HG03439 (cell line): ENCODE measurements at regions not wholly inside any gene's neighbourhood (a gene's known extent, or its start where the extent isn't known, plus 50 kb on each side); places are given as distances from the start of the nearest gene placed in this dataset.
"Not testable (repeated sequence)": the region's sequence is repeated elsewhere in the genome, so short reads cannot be mapped to it uniquely, and the experiment has no call there.

Experiments
- ATAC-seq: cut with Tn5 transposase; IDR thresholded peaks from one replicate; pipeline ENCODE4 v1.9.1; 2021; ENCODE audit warnings: mild to moderate bottlenecking, moderate library complexity; ENCODE audit not compliant: unreplicated experiment

DNA sequence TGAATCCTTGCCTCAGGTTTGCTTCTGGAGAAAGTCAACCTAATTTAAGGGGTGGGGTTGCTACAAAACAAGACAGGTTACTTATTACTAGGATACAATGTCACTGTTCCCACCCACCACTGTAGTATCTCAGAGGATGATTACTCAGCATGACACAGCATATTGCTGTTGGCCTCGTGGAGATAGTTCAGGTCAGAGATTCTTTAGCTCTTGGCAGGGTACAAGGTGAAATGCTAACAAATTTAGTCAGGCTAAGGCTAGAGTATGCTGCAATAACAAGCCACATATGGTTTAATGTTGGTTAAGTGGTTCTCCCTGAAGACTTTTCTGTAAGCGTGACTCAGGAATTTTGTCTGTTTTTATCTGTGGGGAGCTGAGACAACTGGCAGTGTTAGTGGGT is 161.8 kb downstream of the EDEM1 start:
- ATAC-seq: no peak

DNA sequence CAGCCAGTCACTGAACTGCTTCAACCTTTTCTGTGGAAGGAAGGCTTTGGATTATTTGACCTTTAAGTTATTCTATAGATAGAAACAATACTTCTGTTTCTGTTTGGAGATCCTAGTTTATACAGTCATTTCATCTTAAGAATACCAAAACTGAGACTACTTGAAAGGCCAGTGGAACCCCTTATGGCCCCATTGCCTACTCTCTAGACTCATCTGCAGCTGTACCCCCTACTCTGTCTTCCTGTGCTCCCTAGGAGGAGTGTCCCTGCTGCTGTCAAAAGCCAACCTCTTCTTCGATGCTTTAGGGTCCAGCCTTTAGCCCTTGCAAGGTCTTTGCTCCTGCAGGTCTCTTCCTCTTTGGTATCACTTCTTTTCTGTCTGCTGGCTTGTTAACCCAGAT is 169.6 kb downstream of the EDEM1 start:
- ATAC-seq: no peak

DNA sequence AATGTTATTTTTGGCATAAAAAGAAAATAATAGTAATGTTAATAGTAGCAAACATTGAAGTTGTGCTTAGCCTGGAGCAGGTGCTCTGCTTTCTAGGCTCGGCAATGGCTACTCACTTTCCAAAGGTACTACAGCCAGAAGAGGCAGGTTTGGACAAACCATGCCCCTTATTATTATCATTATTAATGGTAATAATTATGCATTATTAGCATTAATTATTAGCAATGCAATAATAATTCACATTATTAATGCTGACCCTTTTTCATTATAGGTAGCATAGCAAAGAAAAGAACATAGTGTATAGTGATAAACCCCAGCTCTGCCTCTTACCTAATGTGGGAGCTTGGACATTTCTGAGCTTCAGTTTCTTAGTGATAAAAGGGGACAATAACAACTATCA is 171.4 kb downstream of the EDEM1 start:
- no peak for ATAC-seq

DNA sequence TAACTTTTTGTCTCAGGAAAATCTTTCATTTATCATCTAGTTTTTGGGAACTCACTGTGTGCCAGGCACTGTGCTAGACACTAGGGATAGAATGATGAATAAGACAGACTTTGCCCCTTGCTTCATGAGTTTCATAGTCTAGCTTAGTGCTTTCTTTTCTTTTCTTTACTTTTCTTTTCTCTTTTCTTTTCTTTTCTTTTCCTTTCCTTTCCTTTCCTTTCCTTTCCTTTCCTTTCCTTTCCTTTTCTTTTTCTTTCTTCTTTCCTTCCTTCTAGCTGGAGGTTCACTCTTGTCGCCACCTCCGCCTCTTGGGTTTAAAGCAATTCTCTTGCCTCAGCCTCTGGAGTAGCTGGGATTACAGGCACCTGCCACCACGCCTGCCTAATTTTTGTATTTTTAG is 172.9 kb downstream of the EDEM1 start:
- ATAC-seq: no peak

DNA sequence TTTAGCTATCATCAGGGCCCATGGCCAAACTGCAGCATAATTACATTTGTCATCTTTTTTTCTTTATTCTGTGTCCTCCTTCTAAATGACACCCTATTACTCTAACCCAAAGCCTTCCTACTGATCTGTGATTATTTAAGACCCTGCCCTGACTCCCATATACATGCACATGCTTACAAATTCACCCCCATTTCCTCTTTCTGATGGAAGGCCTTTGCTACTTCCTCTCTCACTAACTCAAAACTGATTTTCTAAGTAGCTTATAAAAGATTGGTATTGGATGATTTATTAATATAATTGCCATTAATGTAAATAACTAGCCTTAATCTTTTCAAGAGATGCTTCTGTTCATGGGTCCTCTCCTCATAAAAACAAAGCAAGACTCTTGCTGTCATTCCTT is 179.2 kb downstream of the EDEM1 start:
- ATAC-seq: no peak

DNA sequence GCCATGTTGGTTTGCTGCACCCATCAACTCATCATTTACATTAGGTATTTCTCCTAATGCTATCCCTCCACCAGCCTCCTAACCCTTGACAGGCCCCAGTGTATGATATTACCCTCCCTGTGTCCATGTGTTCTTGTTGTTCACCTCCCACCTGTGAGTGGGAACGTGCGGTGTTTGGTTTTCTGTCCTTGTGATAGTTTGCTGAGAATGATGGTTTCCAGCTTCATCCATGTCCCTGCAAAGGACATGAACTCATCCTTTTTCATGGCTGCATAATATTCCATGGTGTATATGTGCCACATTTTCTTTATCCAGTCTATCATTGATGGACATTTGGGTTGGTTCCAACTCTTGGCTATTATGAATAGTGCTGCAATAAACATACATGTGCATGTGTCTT is 184.0 kb downstream of the EDEM1 start:
- ATAC-seq: not testable (repeated sequence)

DNA sequence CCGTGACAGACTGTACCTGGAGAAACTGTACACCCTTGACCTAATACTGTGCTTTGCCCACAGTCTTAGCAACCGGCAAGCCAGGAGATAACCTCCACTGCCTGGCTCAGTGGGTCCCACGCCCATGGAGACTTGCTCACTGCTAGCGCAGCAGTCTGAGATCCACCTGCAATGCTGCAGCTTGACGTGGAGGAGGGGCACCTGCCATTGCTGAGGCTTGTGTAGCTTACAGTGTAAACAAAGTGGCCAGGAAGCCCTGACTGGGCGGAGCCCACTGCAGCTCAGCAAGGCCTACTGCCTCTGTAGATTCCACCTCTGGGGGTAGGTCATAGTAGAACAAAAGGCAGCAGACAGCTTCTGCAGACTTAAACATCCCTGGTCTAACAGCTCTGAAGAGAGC is 189.3 kb downstream of the EDEM1 start:
- ATAC-seq: no peak

DNA sequence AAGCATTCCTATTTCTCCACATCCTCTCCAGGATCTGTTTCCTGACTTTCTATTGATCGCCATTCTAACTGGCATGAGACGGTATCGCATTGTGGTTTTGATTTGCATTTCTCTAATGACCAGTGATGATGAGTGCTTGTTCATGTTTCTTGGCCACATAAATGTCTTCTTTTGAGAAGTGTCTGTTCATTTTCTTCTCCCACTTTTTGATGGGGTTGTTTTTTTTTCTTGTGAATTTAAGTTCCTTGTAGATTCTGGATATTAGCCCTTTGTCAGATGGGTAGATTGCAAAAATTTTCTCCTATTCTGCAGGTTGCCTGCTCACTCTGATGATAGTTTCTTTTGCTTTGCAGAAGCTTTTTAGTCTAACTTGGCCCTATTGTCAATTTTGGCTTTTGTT is 191.8 kb downstream of the EDEM1 start:
- ATAC-seq: not testable (repeated sequence)

DNA sequence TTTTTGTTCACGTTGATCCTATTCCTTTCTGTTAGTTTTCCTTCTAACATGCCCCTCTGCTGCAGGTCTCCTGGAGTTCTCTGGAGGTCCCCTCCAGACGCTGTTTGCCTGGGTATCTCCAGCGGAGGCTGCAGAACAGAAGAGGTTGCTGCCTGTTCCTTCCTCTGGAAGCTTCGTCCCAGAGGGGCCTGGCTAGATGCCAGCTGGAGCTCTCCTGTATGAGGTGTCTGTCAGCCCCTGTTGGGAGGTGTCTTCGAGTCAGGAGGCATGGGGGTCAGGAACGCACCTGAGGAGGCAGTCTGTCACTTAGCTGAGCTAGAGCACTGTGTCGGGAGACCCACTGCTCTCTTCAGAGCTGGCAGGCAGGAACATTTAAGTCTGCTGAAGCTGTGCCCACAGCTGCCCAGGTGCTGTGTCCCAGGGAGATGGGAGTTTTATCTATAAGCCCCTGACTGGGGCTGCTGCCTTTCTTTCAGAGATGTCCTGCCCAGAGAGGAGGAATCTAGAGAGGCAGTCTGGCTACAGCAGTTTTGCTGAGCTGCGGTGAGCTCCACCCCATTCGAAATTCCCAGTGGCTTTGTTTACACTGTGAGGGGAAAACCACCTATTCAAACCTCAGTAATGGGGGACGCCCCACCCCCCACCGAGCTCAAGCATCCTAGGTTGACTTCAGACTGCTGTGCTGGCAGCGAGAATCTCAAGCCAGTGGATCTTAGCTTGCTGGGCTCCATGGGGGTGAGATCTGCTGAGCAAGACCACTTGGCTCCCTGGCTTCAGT is 196.2 kb downstream of the EDEM1 start:
- not testable (repeated sequence) for ATAC-seq

DNA sequence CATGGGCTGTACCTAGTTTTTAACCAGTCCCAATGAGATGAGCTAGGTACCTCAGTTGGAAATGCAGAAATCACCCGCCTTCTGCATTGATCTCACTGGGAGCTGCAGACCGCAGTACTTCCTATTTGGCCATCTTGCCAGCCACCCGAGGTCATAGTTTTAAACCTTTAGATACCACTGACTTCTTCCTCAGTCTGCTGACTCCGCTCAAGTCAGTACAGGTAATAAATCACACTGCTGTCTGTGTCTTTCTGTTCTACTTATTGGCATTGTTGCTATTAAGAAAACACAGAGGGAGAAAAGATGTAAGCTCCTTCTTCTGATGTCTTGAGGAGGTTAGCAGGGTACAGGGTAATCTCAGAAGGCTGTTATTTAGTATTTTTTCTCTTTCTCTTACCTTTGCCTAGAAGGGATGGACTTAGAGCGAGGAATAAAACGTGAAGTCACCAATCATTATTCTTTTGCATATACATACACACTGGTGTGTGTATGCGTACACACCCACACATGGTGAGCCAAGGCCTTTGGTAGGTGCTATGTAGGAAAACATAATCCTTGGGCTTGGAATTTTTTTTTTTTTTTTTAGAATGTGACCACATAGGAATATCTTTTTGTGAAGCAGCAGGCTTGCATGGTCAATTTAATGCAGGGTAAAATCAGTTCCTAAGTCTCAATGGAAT is 197.2 kb downstream of the EDEM1 start:
- ATAC-seq: no peak

DNA sequence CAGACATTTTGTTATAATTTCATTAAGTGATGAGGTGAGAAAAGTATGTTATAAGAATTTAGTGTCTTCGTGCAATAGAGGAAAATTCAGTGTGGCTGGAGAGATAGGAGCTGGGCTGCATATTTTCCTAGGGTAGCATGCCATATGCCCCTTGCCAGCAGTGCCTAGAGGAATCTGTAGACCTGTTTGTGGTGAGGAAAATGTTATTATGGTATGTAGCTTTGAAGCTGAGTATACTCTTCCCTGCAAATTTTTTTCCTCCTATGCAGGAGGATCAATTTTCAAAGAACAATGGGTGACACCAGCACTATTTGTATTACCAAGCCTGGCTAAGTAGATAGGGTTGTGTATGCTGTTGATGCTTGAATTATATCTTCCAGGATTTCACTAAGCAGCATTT is 200.6 kb downstream of the EDEM1 start:
- no peak for ATAC-seq

DNA sequence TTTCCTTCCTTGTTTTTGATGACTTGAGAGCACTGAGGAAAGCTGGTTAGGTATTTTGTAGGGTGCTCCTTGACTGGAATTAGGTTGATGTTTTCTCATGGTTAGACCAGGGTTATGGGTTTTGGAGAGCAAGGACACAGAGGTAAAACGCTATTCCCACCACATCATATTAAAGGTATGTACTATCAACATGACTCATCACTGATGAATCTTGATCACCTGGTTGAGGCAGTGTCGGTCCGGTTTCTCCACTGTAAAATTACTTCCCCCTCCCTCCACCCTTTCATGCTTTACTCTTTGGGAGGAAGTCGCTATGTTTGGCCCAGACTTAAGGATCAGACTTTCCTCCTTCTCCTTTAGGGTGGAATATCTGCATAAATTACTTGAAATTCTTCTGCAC is 201.6 kb downstream of the EDEM1 start:
- no peak for ATAC-seq

DNA sequence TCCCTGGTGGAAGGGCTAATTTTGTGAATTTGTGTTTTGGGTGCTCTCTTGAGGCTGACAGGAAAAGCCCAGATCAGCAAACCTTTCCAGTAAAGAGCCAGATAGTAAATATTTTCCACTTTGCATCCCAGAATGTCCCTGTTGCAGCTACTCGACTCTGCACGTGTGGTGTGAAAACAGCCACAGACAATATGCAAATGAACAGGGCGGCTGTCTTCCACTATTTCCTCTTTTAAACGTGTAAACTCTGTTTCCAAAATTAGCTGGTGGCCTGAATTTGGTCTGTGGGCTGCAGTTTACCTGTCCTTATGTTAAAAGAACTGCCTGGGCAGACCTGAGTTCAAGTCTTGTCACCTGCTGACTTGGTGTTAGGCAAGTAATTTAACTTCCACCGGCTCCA is 202.7 kb downstream of the EDEM1 start:
- no peak for ATAC-seq

DNA sequence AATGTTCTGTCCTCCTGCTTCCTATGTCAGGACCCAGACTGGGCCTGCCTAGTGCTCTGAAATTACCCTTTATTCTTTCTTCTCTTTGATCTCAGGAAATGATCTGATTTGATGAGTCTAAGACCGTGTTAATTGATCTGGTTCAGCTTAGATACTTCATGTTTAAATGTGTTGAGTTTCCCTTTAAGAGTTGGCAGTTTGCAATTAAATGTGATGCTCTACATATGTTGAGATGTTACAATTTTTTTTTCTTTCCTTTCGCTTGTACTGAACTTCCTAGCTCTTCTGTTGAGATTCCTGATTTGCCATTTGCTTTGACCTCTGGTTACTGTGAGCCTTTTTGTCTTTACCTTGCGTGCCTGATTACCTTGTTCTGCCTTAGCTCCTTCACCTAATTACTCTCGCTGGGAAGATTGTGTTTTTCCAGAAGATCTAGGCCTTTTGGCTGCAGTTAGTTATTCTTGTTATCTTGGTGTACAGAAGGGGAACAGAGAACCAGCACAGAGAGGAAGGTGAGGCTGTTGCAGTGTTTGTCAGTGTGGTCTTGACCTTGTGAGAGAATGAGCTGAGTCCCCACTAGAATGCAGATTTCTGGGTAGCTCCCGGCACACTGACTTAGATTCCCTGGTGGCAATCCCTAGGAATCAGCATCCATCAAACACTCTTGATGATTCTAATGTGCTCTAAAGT is 203.6 kb downstream of the EDEM1 start:
- ATAC-seq: no peak

DNA sequence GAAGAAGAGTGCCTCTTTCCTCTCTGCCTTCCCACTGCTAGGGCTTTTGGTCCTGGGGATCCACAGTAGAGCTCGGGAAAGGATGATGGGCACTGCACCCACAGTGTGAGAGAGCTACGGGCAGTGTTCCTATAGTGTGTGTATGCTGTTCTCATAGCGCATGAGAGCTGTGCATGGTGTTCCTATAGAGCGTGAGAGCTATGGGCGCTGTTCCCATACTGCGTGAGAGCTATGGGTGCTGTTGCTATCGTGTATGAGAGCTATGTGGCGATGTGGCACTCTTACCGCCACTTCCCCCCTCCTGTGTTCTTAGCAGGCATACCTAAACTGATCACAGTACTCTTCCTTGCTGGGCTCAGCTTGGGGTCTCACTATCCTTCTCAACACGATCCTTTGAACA is 213.5 kb downstream of the EDEM1 start:
- ATAC-seq: no peak

DNA sequence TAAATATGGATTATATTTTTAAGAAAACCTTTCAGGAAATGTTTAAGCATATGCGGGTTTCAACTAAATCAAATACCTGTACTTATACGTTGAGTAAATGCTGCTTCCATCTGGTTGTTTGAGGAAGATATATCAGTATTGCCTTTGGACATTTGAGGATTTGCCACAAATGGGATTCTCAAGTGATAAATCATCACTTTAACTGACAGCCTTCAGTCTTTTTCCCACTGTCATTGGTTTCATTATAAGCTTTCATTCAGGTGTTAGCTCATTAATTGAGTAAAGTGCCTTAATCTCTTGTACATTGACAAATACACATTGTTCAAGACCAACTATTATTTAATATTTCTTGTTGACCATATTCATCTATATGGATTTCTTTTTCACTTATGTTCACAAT is 217.2 kb downstream of the EDEM1 start:
- no peak for ATAC-seq

DNA sequence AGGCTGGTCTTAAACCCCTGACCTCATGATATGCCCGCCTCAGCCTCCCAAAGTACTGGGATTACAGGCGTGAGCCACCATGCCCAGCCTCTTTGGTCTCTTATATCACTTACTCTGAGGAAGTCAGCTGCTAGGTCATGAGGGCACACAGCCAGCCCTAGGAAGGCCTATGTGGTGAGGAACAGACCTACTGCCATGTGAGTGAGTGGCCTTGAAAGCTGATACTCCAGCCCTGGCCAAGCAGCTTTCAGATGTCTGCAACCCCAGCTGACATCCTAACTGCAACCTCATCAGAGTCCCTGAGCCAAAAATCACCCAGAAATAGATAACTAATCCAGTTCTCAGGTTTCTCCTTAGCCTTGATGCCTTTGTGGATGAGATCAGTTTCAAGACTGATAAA is 224.3 kb downstream of the EDEM1 start:
- no peak for ATAC-seq

DNA sequence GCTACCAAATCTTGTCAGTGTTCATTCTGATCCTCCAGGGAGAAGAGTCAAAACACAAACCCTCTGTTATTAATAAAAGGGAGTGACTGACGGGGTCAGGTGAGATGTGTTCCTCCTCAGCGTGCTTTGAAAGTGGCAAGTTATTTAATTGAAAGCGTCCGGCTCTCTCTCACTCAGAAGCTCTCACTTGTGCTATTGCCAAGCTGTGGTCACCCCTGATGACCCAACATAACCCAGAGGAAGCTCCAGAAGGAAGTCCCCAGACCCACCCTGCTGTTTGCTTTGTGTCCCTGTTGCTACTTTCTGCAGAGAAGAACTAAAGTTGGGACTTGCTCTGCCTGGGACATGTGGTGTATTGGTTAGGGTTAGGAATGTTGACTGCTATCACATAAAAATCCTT is 235.6 kb downstream of the EDEM1 start:
- no peak for ATAC-seq

DNA sequence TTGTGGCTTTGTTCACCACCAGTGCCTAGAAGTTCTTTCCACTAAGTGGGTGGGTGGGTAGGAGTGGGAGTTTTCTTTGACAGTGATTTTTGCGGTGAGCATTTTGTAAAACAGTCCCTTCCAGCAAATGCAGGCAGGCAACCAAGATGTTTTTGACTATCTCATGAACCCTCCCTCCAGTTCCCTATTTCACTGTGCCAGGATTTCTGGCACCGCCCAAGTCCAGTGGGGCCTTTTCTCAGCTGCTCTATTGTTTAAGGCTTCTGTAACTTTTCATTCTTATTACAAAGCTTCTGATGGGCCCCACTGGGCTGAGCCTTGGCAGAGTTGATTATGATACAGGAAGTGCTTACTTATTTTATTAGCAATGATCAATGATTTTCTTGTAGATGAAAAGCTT is 236.0 kb downstream of the EDEM1 start:
- no peak for ATAC-seq

DNA sequence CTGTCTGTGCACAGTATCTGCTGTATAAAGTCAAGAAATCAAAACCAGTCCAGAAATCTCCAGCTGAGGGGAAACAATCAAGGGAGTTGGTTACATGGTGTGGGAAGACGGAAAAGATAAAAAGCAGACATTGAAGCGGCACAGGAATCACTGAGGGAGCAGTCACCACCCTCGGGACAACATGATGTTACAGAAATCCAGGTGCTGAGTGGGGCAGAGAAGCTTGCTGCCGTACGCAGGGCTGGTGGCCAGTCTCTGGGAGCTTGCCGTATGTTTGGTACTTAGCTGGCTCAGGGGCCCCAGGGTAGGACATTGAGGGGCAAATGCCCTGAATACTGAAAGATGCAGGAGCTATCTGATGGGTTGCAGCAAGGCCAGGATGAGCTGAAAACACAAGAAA is 237.9 kb downstream of the EDEM1 start:
- no peak for ATAC-seq

DNA sequence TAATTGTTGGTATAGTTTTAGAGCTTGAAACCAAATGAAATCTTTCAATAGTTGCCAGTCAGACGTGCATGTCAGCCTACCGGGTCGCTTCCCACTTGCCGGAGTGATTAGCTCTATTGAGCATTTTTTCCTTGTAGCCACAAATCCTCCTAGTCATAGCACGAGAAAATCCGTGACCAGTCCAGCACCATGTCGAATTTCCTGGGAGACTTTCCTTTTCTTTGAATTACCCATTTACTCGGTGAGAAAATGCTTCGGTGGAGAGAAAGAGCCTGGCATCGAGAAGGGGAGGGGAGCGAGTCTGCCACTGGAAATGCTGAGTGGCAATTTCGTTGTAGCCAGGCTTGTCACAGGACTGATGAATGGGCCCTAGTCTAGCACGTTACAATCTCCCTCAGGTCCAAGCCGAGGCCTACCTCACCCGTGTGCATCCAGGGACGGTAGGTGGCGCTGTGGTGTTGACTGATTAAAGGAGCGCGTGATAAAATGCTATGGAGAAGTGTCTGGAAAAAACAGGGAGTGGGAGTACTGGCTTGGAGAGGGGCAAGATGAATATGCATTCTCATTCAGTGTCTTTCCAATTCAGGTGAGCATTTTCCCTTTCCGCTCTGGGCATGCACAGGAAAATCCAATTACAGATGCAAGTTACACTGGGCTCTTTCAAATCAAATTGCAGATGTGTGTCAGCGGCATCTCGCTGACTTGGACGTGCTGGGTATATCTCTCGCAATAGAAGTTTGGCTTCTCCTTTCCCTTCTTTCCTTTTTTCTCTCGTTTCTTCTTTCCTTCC is 238.8 kb downstream of the EDEM1 start:
- peak; percentile 54 for ATAC-seq
